ENCODE measurements at regions not wholly inside any gene's neighbourhood (a gene's known extent, or its start where the extent isn't known, plus 50 kb on each side); places are given as distances from the start of the nearest gene placed in this dataset.

GRCh38 chr1:173400387-173400995, 76.6 kb upstream of the PRDX6 start:
- no peak for TF ChIP-seq CTCF (conservative IDR thresholded peaks at IDR 0.05; ENCODE audit: low read depth, low read length)

GRCh38 chr1:173403996-173404395, 73.1 kb upstream of the PRDX6 start:
- no peak for DNase-seq (ENCODE audit: low read depth)
- no peak for TF ChIP-seq CTCF (conservative IDR thresholded peaks at IDR 0.05; ENCODE audit: low read depth, low read length)

More at GRCh38 chr1:173400387-173400995, 76.6 kb upstream of the PRDX6 start:
- DNase-seq (ENCODE audit: low read depth) = no peak
- H3K4me3 ChIP-seq (ENCODE audit: low read depth, low read length) = no peak overlapping the region

GRCh38 chr1:173405281-173405680, 71.9 kb upstream of the PRDX6 start:
- no peak overlapping the region for H3K4me3 ChIP-seq (ENCODE audit: low read depth, low read length)
- no peak for DNase-seq (ENCODE audit: low read depth)
- TF ChIP-seq CTCF (conservative IDR thresholded peaks at IDR 0.05; ENCODE audit: low read depth, low read length) = no peak

More at GRCh38 chr1:173403996-173404395, 73.1 kb upstream of the PRDX6 start:
- H3K4me3 ChIP-seq (ENCODE audit: low read depth, low read length) = no peak overlapping the region

- no peak overlapping the region for H3K4me3 ChIP-seq (ENCODE audit: low read depth, low read length)
- DNase-seq (ENCODE audit: low read depth) = peak; percentile 84
- TF ChIP-seq CTCF (conservative IDR thresholded peaks at IDR 0.05; ENCODE audit: low read depth, low read length) = no peak
Observed at GRCh38 chr1:173405834-173406233, 71.3 kb upstream of the PRDX6 start.

GRCh38 chr1:173406783-173407230, 70.3 kb upstream of the PRDX6 start:
- TF ChIP-seq CTCF (conservative IDR thresholded peaks at IDR 0.05; ENCODE audit: low read depth, low read length) = no peak
- no peak for DNase-seq (ENCODE audit: low read depth)
- no peak overlapping the region for H3K4me3 ChIP-seq (ENCODE audit: low read depth, low read length)

GRCh38 chr1:173407846-173408245, 69.3 kb upstream of the PRDX6 start:
- no peak overlapping the region for H3K4me3 ChIP-seq (ENCODE audit: low read depth, low read length)
- no peak for DNase-seq (ENCODE audit: low read depth)
- no peak for TF ChIP-seq CTCF (conservative IDR thresholded peaks at IDR 0.05; ENCODE audit: low read depth, low read length)

- peak; percentile 30 for TF ChIP-seq CTCF (conservative IDR thresholded peaks at IDR 0.05; ENCODE audit: low read depth, low read length)
- peak; percentile 38 for DNase-seq (ENCODE audit: low read depth)
- H3K4me3 ChIP-seq (ENCODE audit: low read depth, low read length) = no peak overlapping the region
Observed at GRCh38 chr1:173408886-173409285, 68.2 kb upstream of the PRDX6 start.
